Stimulated activated CD4-positive, alpha-beta T cell treated with anti-CD3 and anti-CD28 coated beads, Interleukin-1b, Interleukin-23, amount 100 ng/mL, for 24 hours (primary cell): ENCODE measurements at regions not wholly inside any gene's neighbourhood (a gene's known extent, or its start where the extent isn't known, plus 50 kb on each side); places are given as distances from the start of the nearest gene placed in this dataset.

ENCODE experiments used
- DNase-seq, 4 experiments: peaks; one replicate each; pipeline ENCODE4 v3.0.0-alpha.2; 2020; ENCODE audit warnings: low read depth in 4 of 4, low spot score in 1 of 4

DNA sequence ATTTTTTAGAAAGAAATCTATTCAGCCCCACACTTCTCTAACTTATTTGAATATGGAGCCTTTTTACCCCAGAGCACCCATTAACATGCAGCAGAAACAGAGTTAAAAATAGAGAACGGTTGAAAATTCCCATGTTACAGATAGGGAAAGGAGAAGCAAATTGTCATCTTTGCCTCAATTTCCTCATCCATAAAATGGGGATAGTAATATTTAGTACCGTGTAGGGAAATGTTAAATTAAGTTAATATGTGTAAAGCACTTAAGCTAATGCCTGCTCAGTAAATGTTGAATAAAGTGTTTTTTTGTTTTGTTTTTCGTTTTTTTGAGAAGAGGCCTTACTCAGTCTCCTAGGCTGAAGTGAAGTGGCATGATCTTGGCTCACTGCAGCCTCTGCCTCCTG is 50.3 kb downstream of the NAV1 start:
- DNase-seq: no peak

DNA sequence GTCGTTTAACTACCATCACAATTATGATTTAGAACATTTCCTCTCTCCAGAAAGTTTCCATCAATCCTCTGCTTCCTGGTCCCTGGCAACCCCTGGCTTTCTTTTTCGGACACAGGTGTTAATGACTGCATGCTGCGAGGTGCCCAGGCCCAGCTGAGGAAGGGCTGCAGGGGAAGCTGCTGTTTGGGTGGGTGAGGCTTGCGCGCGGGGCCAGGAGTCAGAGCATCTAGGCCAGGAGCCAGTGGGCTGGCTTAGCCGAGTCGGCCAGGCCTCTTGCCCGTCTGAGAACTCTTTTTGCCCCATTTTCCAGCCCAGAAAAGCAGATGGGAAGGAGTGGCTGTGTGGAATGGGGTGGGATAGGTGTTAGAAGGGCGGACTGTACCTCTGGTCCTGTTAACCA is 51.5 kb downstream of the NAV1 start:
- no peak for DNase-seq

DNA sequence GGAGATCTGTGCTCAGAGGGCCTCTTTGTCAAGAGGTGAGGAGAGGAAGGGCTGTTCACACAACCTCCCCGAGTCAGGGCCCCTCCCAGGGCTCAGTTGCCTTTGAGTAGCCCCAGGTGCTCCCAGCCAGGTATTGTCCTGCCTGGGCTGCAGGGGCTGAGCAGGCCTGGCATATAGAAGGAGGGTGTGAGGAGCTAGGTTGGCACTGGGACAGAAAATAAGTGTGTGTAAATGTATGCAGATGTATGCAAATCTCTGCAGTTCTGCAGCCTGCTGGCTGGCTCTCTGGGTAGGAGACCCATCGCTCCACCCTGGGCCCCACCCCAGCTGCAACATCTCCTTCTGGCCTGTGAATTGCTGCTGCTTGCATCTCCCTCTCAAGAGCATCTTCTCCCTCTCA is 52.4 kb downstream of the NAV1 start:
- no peak for DNase-seq

DNA sequence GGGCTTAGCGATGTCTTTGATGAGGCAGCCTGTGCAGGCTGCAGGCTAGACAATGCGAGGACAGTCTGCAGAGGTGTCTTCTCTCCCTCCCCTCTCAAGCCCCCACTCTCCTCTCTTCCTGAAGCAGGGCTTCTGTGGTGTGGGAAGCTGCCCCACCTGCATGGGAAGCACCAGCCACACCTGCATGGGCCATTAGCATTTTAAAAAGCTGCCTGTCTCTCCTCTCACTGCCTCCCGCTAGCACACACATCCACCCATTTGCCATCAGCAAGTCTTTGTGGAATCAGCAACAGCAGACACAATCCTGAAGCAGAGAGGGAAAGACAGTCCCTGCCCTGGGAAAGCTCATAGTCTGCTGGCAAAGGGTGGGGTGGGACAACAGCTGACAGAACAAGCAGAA is 53.1 kb downstream of the NAV1 start:
- no peak for DNase-seq

DNA sequence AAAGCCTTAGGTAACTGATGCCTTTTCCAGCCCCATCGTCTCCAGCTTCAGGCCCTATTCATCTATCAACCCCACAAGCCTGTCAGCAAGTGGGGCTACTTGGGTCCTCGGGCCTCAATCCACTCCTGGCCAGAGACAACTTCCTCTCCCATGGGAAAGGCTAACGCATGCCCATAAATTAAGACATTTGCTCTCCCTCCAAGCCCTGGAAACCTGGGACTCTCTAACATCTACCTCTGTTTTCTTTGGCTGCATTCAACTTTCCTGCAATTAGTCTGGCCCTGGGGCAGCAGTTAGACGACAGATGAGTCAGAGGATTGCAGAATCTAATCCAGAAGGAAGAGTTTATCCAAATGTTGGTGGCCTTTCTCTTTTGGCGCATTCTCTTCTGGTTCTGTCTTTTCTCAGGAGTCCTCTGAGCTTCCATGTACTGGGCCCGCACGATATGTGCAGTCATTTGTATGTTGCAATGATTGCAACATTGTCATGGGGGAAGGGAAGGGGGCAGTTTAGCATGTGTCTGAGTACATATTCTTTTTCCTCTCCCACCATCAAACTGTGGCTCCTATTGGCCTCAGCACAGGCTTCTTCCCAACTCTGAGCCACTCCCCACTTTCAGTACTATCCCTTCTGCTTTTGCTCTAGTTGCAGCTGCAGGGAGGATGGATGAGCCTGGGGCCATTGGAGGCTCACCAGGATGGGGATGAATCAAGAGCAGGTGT is 54.4 kb downstream of the NAV1 start:
- no peak for DNase-seq

DNA sequence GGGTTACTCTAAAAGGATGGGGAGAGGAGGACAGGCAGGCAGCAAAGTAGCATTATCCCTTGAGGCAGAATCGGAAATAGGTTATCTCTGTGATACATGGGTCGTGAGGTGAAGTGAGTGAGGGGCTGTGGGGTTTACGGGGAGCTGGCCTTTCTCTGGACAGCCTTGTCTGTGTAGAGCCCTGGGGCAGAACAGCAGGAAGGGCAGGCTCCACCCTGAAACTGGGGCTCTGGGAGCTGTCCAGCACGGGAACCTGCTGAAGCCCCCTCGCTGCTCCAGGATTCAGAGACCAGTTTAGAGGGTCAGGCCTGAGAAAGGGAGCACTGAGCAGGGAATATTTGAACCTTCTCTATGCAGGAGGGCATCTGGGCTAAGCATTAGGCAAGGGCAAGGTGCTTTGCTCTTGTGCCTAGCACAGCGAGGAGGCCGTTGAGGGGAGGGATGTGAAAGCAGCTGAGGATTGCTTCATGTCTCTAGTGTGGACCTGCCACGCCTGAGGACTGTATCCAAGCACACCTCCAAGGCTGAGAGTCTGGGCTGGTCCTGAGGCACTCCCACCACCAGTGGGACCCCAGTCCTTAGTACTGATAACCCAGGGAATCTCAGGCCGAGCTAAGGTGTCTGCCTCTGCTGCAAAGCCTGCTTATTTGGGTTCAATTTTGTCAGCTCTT is 55.8 kb downstream of the NAV1 start:
- DNase-seq: no peak

DNA sequence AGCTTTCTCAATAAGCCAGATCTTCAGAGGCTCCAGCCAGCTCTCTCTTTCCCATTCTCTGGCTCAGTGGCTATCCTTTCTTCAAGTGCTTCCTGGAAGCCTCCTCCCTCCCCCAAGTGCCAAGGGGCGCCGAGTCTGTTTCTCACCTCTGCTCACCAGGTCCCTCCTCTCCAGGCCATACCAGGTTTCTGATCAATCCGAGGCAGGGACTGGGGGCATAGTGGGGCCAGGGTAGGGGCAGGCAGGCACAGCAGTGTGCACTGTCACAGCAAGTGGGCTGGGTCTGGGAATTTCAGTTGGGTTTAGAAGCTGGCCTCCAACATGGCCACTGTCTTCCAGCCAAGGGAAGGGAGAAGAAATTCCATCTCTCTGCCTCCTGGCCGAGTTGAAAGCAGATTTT is 56.5 kb downstream of the NAV1 start:
- no peak for DNase-seq

DNA sequence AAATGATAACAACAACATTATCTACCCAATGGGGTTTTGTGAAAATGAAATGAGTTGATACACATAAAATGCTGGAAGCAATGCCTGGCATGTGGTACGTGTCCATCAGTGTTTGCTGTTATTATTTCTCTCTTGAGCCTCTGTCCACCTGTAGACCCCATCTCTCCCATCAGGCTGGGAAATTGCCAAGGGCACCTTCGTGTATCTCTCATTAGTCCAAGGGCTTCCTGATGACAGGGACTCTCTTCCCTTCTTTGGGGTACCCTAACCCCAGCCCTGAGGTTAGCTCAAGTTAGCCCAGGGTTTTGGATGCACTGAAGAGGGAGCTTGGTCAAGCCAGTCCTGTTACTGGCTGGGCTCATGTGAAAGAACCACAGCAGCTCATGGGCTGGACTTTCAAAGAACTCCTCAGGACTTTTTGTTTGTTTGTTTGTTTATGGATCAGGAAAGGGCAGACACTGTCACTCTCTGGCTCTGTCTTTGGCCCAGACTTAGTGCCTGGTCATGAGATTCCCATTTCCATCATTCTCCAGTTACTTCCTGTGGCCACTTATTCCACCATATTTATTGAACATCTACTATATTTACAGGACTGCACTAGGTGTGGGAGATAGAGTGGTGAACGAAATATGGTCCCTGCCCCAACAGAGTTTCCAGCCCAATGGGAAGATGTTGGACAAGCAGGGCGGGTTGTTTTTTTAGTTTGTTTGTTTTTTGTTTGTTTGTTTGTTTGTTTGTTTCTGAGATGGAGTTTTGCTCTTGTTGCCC is 57.4 kb downstream of the NAV1 start:
- no peak for DNase-seq

DNA sequence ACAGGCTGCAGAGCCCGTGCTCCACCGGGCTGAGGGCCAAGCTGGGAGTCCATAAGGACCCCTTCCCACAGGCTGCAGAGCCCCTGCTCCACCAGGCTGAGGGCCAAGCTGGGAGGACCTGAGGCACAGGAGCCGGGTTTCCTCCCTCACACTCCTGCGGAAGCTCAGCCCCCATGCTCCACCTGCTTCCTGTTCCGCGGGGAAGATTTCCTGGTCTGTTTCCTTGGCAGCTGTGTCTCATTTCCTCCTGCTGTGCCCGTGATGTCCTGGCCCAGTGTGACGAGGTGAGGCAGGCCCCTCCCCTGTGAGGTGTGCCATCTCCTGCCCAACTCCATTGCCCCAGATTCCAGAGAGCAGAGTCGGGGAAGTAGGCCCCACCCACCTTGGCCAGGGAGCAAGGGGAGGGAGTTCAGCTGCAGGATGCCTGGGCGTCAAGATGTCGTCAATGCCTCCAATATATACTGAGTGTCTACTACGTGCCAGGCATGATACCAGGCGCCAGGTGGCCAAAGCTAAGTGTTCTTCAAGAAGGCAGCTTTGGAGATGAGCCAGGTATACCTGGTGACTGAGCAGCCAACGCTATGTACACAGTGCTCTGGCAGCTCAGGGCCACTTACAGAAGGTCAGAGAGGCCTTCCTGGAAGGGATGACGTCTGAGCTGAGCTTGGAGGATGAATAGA is 58.8 kb downstream of the NAV1 start:
- DNase-seq: no peak

DNA sequence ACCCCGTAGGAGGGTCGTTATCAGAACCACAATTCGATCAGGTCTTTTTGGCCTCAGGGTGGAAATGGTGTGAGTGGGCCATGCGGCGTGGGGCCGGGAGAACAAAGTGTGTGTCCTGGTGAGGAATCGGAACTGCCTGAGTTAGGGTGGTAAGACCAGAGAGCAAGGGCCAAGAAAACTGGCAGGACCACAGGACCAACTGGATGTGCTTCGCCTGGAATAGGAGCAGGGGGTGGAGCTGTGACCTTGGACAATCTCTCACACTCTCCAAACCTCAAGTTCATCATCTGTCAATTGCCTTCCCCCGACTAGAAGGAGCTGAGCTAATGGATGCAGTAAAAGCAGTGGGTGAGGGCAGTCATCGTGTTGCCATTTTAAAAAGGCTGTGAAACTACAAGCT is 59.5 kb downstream of the NAV1 start:
- DNase-seq: no peak

DNA sequence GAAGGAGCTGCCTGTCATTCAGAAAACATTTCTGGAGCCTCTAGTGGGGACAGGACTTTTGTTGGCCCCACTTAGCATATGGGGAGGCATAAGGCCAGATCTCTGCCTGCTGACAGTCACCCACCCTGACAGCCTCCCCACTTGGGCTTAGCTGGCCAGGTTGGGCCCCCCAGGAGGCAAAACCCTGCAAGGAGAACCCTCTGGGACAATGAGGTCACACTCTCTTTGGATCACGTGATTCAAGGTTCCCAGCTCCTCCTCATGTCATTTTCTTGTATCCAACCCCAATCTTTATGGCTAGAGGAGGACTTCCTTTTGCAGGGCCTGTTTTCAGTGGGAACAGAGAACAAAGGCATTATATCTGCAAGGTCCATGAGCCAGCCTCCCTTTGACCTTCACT is 60.0 kb downstream of the NAV1 start:
- no peak for DNase-seq

DNA sequence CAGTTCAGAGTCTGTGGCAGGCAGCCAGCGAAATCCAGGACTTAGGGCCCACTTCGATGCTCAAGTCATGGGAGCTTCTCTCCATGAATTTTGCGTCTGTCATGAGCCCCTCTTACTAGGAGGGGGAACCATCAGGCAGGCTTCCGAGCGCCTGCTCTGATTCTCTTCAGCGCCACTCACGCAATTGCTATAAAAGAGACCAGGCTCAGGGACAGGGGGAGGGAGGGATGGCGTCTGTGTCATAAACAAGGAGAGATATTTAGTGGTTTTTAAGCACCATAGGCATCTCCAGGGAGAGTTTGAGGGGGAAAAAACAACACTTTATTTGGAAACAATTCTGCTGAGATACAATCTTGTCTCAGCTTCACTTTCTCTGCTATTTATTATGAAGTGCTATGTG is 60.6 kb downstream of the NAV1 start:
- no peak for DNase-seq

DNA sequence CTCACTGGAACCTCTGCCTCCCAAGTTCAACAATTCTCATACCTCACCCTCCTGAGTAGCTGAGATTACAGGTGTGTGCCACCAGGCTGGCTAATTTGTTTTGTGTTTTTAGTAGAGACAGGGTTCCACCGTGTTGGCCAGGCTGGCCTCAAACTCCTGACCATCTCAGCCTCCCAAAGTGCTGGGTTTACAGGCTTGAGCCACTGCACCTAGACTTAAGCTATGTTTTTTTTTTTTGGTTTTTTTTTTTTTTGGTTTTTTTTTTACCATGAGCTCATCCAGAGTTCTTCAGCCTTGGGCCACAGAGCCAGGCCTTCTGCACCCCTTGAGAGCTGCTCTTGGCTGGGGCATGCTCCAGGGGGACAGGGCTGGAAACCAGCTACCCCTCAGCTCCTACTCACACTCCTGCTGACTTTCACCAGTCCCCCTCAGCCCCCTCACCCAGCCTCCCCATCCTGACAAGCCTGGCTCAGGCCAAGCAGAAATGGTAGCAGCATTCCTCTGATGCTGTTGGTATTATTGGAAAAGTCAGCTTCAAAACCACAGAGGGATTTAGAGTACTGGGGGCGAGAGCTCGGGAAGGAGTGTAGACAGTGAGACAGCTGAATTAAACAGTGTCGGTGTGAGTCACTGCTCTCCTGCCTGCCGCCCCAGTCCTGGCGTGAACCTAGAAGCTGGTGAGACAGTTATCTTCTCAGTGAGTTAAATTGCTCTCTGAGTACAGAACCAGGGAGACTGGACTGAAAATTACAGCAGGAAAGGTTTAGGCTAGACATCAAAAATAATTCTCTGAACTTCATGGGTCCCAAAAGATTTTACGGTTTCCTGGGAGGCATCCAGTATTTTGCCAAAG is 63.7 kb downstream of the NAV1 start:
- no peak for DNase-seq

DNA sequence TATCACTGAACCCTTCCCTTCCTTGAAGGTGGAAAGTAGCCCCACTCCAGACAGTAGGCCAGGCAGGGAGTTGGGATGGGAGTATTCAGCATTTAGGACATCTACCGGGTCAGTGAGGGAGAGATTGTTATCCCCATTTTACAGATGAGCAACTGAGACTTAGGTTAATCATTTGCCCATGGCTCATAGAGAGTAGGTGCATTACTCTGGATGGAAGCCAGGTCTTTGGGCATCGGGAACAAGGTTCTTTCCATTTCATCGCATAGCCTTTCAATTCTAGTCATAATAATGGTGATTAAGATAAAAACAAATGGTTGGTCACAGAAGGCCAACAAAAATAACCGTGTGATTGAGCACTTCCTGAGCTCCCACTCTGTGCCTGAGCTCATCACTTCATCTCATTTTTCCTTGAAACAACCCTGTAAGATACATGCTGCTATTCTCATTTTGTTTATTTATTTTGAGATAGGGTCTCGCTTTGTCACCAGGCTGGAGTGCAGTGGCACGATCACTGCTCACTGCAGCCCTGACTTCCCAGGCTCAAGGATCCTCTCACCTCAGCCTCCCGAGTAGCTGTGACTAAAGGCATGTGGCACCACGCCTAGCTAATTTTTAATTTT is 64.8 kb downstream of the NAV1 start:
- no peak for DNase-seq

DNA sequence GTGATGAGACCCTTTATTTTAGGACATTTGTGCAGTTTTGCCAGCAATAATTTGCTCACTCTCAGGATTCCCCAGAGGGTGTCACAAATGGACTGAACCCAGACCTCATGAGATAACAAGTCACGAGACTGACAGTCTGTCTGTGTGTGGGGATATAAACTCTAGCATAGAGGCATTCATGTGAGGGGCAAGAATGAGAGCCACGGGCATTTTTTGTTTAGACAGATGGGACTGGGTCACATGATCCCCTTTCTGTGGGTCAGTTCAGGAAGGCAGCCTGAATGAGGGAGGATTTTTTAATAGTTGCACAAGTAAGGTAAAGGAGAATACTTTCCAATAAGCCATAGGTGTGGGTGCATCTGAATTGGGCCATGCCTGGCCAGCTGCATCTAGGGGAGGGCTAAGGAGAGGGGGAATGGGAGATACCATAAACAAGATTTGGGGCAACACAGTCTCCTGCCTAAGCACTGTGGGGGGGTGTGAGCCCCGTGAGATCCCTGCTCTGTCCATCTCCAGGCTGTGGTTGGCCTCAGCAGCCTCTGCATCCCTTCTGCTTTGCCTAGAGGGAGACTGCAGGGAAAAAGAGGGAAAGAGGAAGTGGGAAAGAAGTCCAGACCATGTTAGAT is 66.6 kb downstream of the NAV1 start:
- DNase-seq: no peak

DNA sequence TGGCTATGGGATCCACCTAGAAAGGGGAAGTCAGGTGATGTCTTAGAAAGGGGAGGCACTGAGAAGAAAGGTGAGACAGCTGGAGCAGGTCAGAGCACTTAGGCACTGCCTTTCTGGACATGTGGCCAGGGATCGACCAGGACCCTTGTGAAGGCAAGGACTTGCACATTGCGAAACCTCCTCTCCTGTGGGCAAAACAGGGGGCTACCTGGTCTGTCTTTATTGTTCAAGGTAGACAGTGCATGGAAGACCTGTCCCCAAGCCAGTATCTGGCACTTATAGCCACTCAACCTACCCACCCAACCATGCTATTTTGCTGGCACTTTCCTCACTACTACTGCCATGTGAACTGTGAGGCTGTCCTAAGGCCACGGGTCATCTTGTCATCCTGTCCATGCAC is 67.2 kb downstream of the NAV1 start:
- DNase-seq: no peak

DNA sequence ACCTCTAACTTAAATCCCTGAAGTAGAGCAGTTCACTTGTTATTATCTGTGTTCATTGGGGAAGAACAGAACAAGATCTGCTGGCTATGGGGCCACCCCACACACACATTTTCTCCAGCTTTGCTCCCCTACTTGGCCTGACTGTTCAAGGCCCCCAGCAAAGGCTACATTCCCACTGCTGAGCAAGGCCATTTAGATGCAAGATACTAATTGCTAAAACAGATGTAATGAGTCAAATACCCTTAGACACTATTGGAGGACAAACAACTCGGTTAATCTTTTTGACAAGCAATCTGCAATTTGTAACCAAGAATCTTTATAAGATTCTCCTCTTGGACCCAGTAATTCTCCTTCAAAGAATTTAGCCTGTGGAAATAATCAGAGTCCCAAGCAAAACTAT is 67.7 kb downstream of the NAV1 start:
- no peak for DNase-seq

DNA sequence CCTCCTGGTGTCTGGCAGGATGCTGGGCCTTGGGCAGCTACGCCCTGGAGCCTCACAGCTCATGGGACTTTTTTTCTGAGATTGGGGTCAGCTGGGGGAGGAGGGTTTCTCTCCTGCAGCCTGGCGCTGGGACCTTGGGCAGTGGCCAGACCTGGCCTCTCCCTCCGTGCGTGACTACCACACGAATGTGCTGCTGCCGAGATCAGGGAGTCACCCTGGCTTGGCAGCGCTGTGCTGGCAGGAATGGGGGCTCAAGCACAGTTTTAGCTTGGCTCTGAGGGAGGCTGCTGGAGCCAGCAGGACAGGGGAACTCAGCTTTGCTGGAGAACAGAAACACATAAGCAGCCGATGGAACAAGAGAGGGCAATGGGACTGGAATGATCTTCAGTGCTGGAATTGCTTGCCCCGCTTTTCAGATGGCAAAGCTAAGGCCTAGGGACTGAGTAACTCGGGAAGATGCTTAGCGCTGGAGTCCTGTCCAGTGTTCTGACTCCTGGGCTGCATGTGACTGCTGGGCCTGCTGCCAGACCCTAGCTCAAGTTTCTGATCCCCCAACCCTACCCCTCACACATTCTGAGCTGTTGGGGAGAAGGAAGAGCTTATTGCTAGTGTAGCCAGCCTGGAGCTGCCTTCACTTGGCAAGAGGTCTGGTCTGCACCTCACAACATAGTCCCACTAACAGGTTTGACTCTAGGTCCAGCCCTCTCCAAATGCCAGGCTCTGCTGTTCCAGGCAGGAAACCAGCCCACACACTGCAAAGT is 69.9 kb downstream of the NAV1 start:
- no peak for DNase-seq

DNA sequence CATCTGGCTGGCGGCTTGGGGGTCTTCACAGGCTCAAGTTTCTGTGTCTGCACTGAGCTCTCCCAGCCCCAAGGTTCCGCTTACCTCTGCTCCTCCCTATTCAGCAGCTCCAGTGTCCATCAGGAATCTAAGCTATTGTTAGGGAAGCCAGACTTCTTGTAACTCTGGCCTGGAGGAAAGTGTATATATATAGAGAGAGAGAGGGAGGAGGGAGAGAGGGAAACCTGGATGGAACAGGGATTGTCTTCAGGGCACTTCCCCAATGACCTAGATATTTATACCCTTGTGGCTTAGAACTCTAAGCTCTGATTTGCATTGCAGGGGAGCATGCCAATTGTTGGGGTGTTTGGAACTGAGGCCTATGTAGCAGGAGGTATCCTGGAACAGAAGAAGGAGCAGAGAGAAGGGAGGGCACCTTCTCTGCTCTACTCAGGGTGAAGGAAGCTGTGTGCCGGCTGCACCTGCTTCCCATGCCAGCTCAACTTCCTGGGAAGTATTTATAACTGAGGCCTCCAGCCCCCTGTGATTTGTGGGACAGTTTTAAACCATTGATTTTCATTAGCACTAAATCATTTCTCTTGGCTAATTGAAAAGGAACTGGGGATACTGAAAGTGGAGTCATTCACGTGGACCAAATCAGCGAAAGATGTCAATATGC is 70.9 kb downstream of the NAV1 start:
- no peak for DNase-seq
